Cardiac muscle cell (in vitro differentiated cells and primary cell): ENCODE measurements at regions not wholly inside any gene's neighbourhood (a gene's known extent, or its start where the extent isn't known, plus 50 kb on each side); places are given as distances from the start of the nearest gene placed in this dataset.
A peak's percentile ranks its signal among the peaks of the same experiment; 100 is the strongest.

Experiments used
- DNase-seq, 2 donors: peaks; one replicate each; pipeline versions ENCODE4 v3.0.0 to v3.0.0-alpha.2; 2010 to 2017; ENCODE audit warnings: low read depth in 1 of 2, low spot score in 1 of 2
- H3K27ac ChIP-seq: fragments of 200-600 bp; sonication (generic); 2 replicates; pipeline ENCODE4 v1.5.1; 2016
- H3K27me3 ChIP-seq: fragments of 200-600 bp; sonication (generic); 2 replicates; pipeline ENCODE4 v1.6.0; 2016; ENCODE audit warnings: control low read depth
- H3K36me3 ChIP-seq: fragments of 200-600 bp; sonication (generic); 2 replicates; pipeline ENCODE4 v1.5.1; 2016; ENCODE audit warnings: control low read depth
- H3K4me1 ChIP-seq: fragments of 200-600 bp; sonication (generic); 2 replicates; pipeline ENCODE4 v1.8.1; 2017; ENCODE audit warnings: low read depth, mild to moderate bottlenecking, mixed run types
- H3K4me3 ChIP-seq: fragments of 200-600 bp; sonication (generic); 2 replicates; pipeline ENCODE4 v1.5.1; 2016; ENCODE audit warnings: mild to moderate bottlenecking
- H3K9me3 ChIP-seq: fragments of 200-600 bp; sonication (generic); 2 replicates; pipeline ENCODE4 v1.5.1; 2017; ENCODE audit warnings: low read depth, mild to moderate bottlenecking, control low read depth
- CTCF ChIP-seq: IDR thresholded peaks from 2 replicates; pipeline ENCODE4 v1.5.1; 2012; ENCODE audit warnings: low read depth, mild to moderate bottlenecking, low read length

- no peak overlapping the region for H3K27ac ChIP-seq
- no peaks in the 10 kb centered on the region for H3K4me1 ChIP-seq
- no peaks in the 10 kb centered on the region for H3K9me3 ChIP-seq
- DNase-seq = no peak
- H3K27me3 ChIP-seq = no peaks in the 10 kb centered on the region
- H3K36me3 ChIP-seq = no peaks in the 10 kb centered on the region
- TF ChIP-seq CTCF = no peak
- no peak overlapping the region for H3K4me3 ChIP-seq
These were observed 178.7 kb downstream of the KLF6 start for GRCh38 chr10:3606309-3606708.

- Histone ChIP-seq H3K9me3 (no peaks in the 10 kb centered on the region), H3K27ac (no peak overlapping the region), H3K4me3 (no peak overlapping the region), H3K4me1 (no peaks in the 10 kb centered on the region), H3K27me3 (no peaks in the 10 kb centered on the region), H3K36me3 (no peaks in the 10 kb centered on the region)
- TF ChIP-seq CTCF = no peak
- DNase-seq = no peak
These were observed 179.1 kb downstream of the KLF6 start for GRCh38 chr10:3605882-3606281.

GRCh38 chr10:3595736-3596135 lies 189.3 kb downstream of the KLF6 start:
- Histone ChIP-seq H3K27me3 (no peaks in the 10 kb centered on the region), H3K9me3 (no peaks in the 10 kb centered on the region), H3K4me1 (no peaks in the 10 kb centered on the region), H3K36me3 (no peaks in the 10 kb centered on the region), H3K4me3 (no peak overlapping the region), H3K27ac (no peak overlapping the region)
- DNase-seq = no peak
- TF ChIP-seq CTCF = no peak

- TF ChIP-seq CTCF = no peak
- Histone ChIP-seq H3K4me3 (no peak overlapping the region), H3K36me3 (no peaks in the 10 kb centered on the region), H3K9me3 (no peaks in the 10 kb centered on the region), H3K4me1 (no peaks in the 10 kb centered on the region), H3K27me3 (no peaks in the 10 kb centered on the region), H3K27ac (no peak overlapping the region)
- DNase-seq = no peak
These were observed 191.4 kb downstream of the KLF6 start for GRCh38 chr10:3593611-3594010.

GRCh38 chr10:3592424-3592823 lies 192.6 kb downstream of the KLF6 start:
- Histone ChIP-seq H3K27ac (no peak overlapping the region), H3K27me3 (no peaks in the 10 kb centered on the region), H3K4me3 (no peak overlapping the region), H3K36me3 (no peaks in the 10 kb centered on the region), H3K4me1 (no peaks in the 10 kb centered on the region), H3K9me3 (no peaks in the 10 kb centered on the region)
- no peak for DNase-seq
- no peak for TF ChIP-seq CTCF

- no peak overlapping the region for H3K27ac ChIP-seq
- H3K27me3 ChIP-seq = no peaks in the 10 kb centered on the region
- no peak overlapping the region for H3K4me3 ChIP-seq
- no peaks in the 10 kb centered on the region for H3K4me1 ChIP-seq
- no peaks in the 10 kb centered on the region for H3K36me3 ChIP-seq
- no peaks in the 10 kb centered on the region for H3K9me3 ChIP-seq
- TF ChIP-seq CTCF = no peak
- DNase-seq = peak in 1 of 2 donors; percentile 11
These were observed 196.2 kb downstream of the KLF6 start for GRCh38 chr10:3588816-3589215.
